Fibroblast of the aortic adventitia (primary cell): ENCODE measurements at regions not wholly inside any gene's neighbourhood (a gene's known extent, or its start where the extent isn't known, plus 50 kb on each side); places are given as distances from the start of the nearest gene placed in this dataset.

Experiments used
- DNase-seq: peaks from one replicate; pipeline ENCODE4 v3.0.0-alpha.2; 2010; ENCODE audit warnings: low read depth
- H3K4me3 ChIP-seq: 2 replicates; pipeline ENCODE4 v1.5.1; 2011; ENCODE audit warnings: low read depth, mild to moderate bottlenecking, control low read depth, low read length, moderate library complexity
- CTCF ChIP-seq: IDR thresholded peaks from 2 replicates; pipeline ENCODE4 v1.5.1; 2011; ENCODE audit warnings: mild to moderate bottlenecking, low read length, control low read depth, inconsistent platforms; ENCODE audit not compliant: insufficient read depth

GRCh38 chr5:130350131-130350530 is 445.9 kb downstream of the CHSY3 start:
- no peak for TF ChIP-seq CTCF
- no peak for DNase-seq
- no peak overlapping the region for H3K4me3 ChIP-seq

GRCh38 chr5:130337179-130337888 is 433.1 kb downstream of the CHSY3 start:
- no peak for TF ChIP-seq CTCF
- H3K4me3 ChIP-seq, result no peak overlapping the region
- peak; percentile 87 for DNase-seq

GRCh38 chr5:130335117-130335516 is 430.9 kb downstream of the CHSY3 start:
- no peak for TF ChIP-seq CTCF
- H3K4me3 ChIP-seq, result no peak overlapping the region
- DNase-seq, result peak; percentile 7

GRCh38 chr5:130333089-130333488 is 428.8 kb downstream of the CHSY3 start:
- DNase-seq, result peak; percentile 77
- no peak overlapping the region for H3K4me3 ChIP-seq
- no peak for TF ChIP-seq CTCF

GRCh38 chr5:130331332-130331731 is 427.1 kb downstream of the CHSY3 start:
- H3K4me3 ChIP-seq, result no peak overlapping the region
- TF ChIP-seq CTCF, result no peak
- no peak for DNase-seq

GRCh38 chr5:130324953-130325671 is 420.8 kb downstream of the CHSY3 start:
- TF ChIP-seq CTCF, result no peak
- DNase-seq, result peak; percentile 3
- H3K4me3 ChIP-seq, result no peak overlapping the region
